A673 (cell line): ENCODE measurements at regions not wholly inside any gene's neighbourhood (a gene's known extent, or its start where the extent isn't known, plus 50 kb on each side); places are given as distances from the start of the nearest gene placed in this dataset.

Experiments
- EZH2 ChIP-seq: fragments of 200-600 bp; sonication (generic); IDR thresholded peaks from 2 replicates; pipeline ENCODE4 v1.6.1; 2017; ENCODE audit warnings: borderline replicate concordance, low read depth, mild to moderate bottlenecking, mixed read lengths, antibody characterized with exemption, low read length; ENCODE audit not compliant: poor library complexity, severe bottlenecking
- TF ChIP-seq, protein P1 (sequence below): fragments of 300-800, 200-600 bp; sonication (generic); conservative IDR thresholded peaks from 2 replicates; pipeline ENCODE4 v1.5.1; 2017; ENCODE audit warnings: low read depth, mild to moderate bottlenecking, antibody characterized with exemption, low read length, moderate library complexity, mixed read lengths

GRCh38 chr11:87897071-87897470 lies 278.2 kb downstream of the RAB38 start:
- TF ChIP-seq, protein P1, sequence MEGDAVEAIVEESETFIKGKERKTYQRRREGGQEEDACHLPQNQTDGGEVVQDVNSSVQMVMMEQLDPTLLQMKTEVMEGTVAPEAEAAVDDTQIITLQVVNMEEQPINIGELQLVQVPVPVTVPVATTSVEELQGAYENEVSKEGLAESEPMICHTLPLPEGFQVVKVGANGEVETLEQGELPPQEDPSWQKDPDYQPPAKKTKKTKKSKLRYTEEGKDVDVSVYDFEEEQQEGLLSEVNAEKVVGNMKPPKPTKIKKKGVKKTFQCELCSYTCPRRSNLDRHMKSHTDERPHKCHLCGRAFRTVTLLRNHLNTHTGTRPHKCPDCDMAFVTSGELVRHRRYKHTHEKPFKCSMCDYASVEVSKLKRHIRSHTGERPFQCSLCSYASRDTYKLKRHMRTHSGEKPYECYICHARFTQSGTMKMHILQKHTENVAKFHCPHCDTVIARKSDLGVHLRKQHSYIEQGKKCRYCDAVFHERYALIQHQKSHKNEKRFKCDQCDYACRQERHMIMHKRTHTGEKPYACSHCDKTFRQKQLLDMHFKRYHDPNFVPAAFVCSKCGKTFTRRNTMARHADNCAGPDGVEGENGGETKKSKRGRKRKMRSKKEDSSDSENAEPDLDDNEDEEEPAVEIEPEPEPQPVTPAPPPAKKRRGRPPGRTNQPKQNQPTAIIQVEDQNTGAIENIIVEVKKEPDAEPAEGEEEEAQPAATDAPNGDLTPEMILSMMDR, result no peak
- no peak for TF ChIP-seq EZH2
